SK-N-SH (cell line): ENCODE measurements at regions not wholly inside any gene's neighbourhood (a gene's known extent, or its start where the extent isn't known, plus 50 kb on each side); places are given as distances from the start of the nearest gene placed in this dataset.

Experiments used
- CTCF ChIA-PET: fragments of 300-600, 350-600 bp; formaldehyde crosslinking; extraction: SDS; loops from one replicate; lab custom pipeline; 2021; lab: Yijun Ruan, JAX
- POLR2A ChIA-PET: fragments of 350-600 bp; sonication (Branson Sonifier 250); formaldehyde crosslinking; extraction: SDS; loops from one replicate; lab custom pipeline; 2020; ENCODE audit warnings: antibody characterized with exemption, inconsistent platforms; lab: Yijun Ruan, JAX
- DNase-seq: peaks from one replicate; pipeline ENCODE4 v3.0.0; 2012
- H2AFZ ChIP-seq: fragments of 200-600 bp; sonication (generic); 2 replicates; pipeline ENCODE4 v1.8.1; 2016; ENCODE audit warnings: antibody characterized with exemption, mild to moderate bottlenecking, low read depth
- H3F3A ChIP-seq: fragments of 200-600 bp; sonication (generic); replicated peaks from 2 replicates; pipeline ENCODE3; 2016; ENCODE audit warnings: antibody characterized with exemption, mild to moderate bottlenecking; ENCODE audit not compliant: insufficient read depth
- H3K27ac ChIP-seq, 2 experiments: fragments of 200-500 bp in 1 of 2; fragments of 200-600 bp in 1 of 2; sonication (Bioruptor generic) in 1 of 2; sonication (generic), shearing (Covaris generic) in 1 of 2; 2 replicates each; pipeline versions ENCODE4 v1.5.1 to v1.6.1; 2014 to 2016; ENCODE audit warnings: low read depth in 2 of 2, inconsistent platforms in 1 of 2, low read length in 1 of 2, mild to moderate bottlenecking in 1 of 2, mixed read lengths in 1 of 2
- H3K27me3 ChIP-seq: fragments of 200-600 bp; sonication (generic), shearing (Covaris generic); 2 replicates; pipeline ENCODE4 v1.6.1; 2016; ENCODE audit warnings: mixed run types; ENCODE audit not compliant: insufficient read depth
- H3K36me3 ChIP-seq, 2 experiments: fragments of 200-500 bp in 1 of 2; fragments of 200-600 bp in 1 of 2; sonication (Bioruptor generic) in 1 of 2; sonication (generic) in 1 of 2; replicated peaks in 1 of 2; 2 replicates each; pipeline versions ENCODE3 to v1.5.1; 2014 to 2016; ENCODE audit warnings: low read length in 1 of 2, mild to moderate bottlenecking in 1 of 2; ENCODE audit not compliant: insufficient read depth in 2 of 2, control insufficient read depth in 1 of 2
- H3K4me1 ChIP-seq, 2 experiments: fragments of 200-500 bp in 1 of 2; fragments of 200-600 bp in 1 of 2; sonication (Bioruptor generic) in 1 of 2; sonication (generic), shearing (Covaris generic) in 1 of 2; 2 replicates each; pipeline versions ENCODE4 v1.5.1 to v1.6.1; 2014 to 2016; ENCODE audit warnings: low read depth in 1 of 2, low read length in 1 of 2, mixed run types in 1 of 2; ENCODE audit not compliant: insufficient read depth in 2 of 2, control insufficient read depth in 1 of 2
- H3K4me2 ChIP-seq: fragments of 200-600 bp; sonication (generic), shearing (Covaris generic); 2 replicates; pipeline ENCODE4 v1.6.1; 2017; ENCODE audit warnings: mixed run types
- H3K4me3 ChIP-seq, 2 experiments: fragments of 200-500 bp in 1 of 2; fragments of 200-600 bp in 1 of 2; sonication (Bioruptor generic) in 1 of 2; sonication (generic), shearing (Covaris generic) in 1 of 2; 2 replicates each; pipeline versions ENCODE4 v1.5.1 to v1.8.1; 2014 to 2016; ENCODE audit warnings: low read depth in 2 of 2, inconsistent platforms in 1 of 2, low read length in 1 of 2, mild to moderate bottlenecking in 1 of 2, mixed read lengths in 1 of 2, moderate library complexity in 1 of 2
- H3K79me2 ChIP-seq: fragments of 200-600 bp; sonication (generic); 2 replicates; pipeline ENCODE4 v1.8.1; 2017; ENCODE audit warnings: mild to moderate bottlenecking; ENCODE audit not compliant: insufficient read depth
- H3K9ac ChIP-seq: fragments of 200-600 bp; sonication (generic); 2 replicates; pipeline ENCODE4 v1.6.1; 2017; ENCODE audit warnings: mixed run types
- H3K9me2 ChIP-seq: fragments of 200-600 bp; sonication (generic); 2 replicates; pipeline ENCODE4 v1.6.1; 2017; ENCODE audit warnings: mixed run types
- H3K9me3 ChIP-seq: fragments of 200-600 bp; sonication (generic); 2 replicates; pipeline ENCODE4 v1.6.1; 2017; ENCODE audit warnings: mixed run types, mild to moderate bottlenecking, moderate library complexity
- H4K20me1 ChIP-seq: fragments of 200-600 bp; sonication (generic); 2 replicates; pipeline ENCODE4 v1.6.1; 2017; ENCODE audit warnings: mild to moderate bottlenecking, mixed run types; ENCODE audit not compliant: insufficient read depth
- CHD2 ChIP-seq: fragments of 150-350 bp; IDR thresholded peaks from 2 replicates; pipeline ENCODE4 v1.6.1; 2018; ENCODE audit warnings: low read length; ENCODE audit not compliant: partially characterized antibody
- ELF1 ChIP-seq: IDR thresholded peaks from 2 replicates; pipeline ENCODE4 v1.4.0; 2012
- EP300 ChIP-seq, 2 experiments: IDR thresholded peaks; 2 replicates each; pipeline versions ENCODE4 v1.4.0 to v1.6.1; 2012; ENCODE audit warnings: borderline replicate concordance in 1 of 2, low read depth in 1 of 2, low read length in 1 of 2
- FOSL2 ChIP-seq: IDR thresholded peaks from 2 replicates; pipeline ENCODE4 v1.4.0; 2012; ENCODE audit warnings: low read depth, mild to moderate bottlenecking, moderate library complexity, borderline replicate concordance
- GABPA ChIP-seq: IDR thresholded peaks from 2 replicates; pipeline ENCODE4 v1.4.0; 2012; ENCODE audit warnings: low read depth, mild to moderate bottlenecking
- MAX ChIP-seq: IDR thresholded peaks from 2 replicates; pipeline ENCODE4 v1.4.0; 2012; ENCODE audit warnings: low read depth
- MEF2A ChIP-seq: IDR thresholded peaks from 2 replicates; pipeline ENCODE4 v1.4.0; 2012; ENCODE audit warnings: low read depth, borderline replicate concordance
- PBX3 ChIP-seq: IDR thresholded peaks from 2 replicates; pipeline ENCODE4; 2012
- POLR2AphosphoS5 ChIP-seq: IDR thresholded peaks from 2 replicates; pipeline ENCODE4 v1.6.1; 2012; ENCODE audit warnings: low read depth, low read length
- RAD21 ChIP-seq: IDR thresholded peaks from 2 replicates; pipeline ENCODE4 v1.6.1; 2012; ENCODE audit warnings: mild to moderate bottlenecking, low read length
- REST ChIP-seq: IDR thresholded peaks from 2 replicates; pipeline ENCODE4 v1.6.1; 2012; ENCODE audit warnings: mild to moderate bottlenecking, low read depth, low read length, moderate library complexity
- RXRA ChIP-seq: IDR thresholded peaks from 2 replicates; pipeline ENCODE4 v1.4.0; 2012; ENCODE audit warnings: low read depth, mild to moderate bottlenecking, borderline replicate concordance
- SIN3A ChIP-seq: IDR thresholded peaks from 2 replicates; pipeline ENCODE4 v1.6.1; 2012; ENCODE audit warnings: low read depth, mild to moderate bottlenecking, low read length, moderate library complexity, borderline replicate concordance
- SMC3 ChIP-seq: IDR thresholded peaks from 2 replicates; pipeline ENCODE4 v1.6.1; 2012; ENCODE audit warnings: low read depth, low read length, improper control_type of control experiment
- TEAD4 ChIP-seq: IDR thresholded peaks from 2 replicates; pipeline ENCODE4 v1.4.0; 2012; ENCODE audit warnings: mild to moderate bottlenecking, borderline replicate concordance; ENCODE audit not compliant: insufficient read depth
- USF1 ChIP-seq: IDR thresholded peaks from 2 replicates; pipeline ENCODE4 v1.4.0; 2012; ENCODE audit warnings: low read depth, borderline replicate concordance
- ZBTB33 ChIP-seq: IDR thresholded peaks from 2 replicates; pipeline ENCODE4 v1.4.0; 2012; ENCODE audit warnings: low read depth, borderline replicate concordance
- WGBS: methylation state at CpG from one replicate; pipeline ENCODE4 v1.1.6; 2017; ENCODE audit warnings: low lambda C conversion rate; 5-methylcytosine and 5-hydroxymethylcytosine counted together

GRCh38 chr6:140205795-140206593, 831.5 kb upstream of the CITED2 start (continued):
- TF ChIP-seq USF1 (no peak), PBX3 (no peak)

GRCh38 chr6:140204154-140204553, 829.7 kb upstream of the CITED2 start:
- no peaks in the 10 kb centered on the region for H3K27me3 ChIP-seq
- no peaks in the 10 kb centered on the region for H3K9me3 ChIP-seq
- peaks cover 21% of the 10 kb centered on the region for H3F3A ChIP-seq
- H3K9me2 ChIP-seq, result no peaks in the 10 kb centered on the region
- no peak for DNase-seq
- no peaks in the 10 kb centered on the region for H3K36me3 ChIP-seq
- TF ChIP-seq GABPA (no peak), RXRA (no peak), FOSL2 (no peak), SMC3 (no peak), POLR2AphosphoS5 (no peak), TEAD4 (peak; percentile 2; the same call in 1 of the 2 replicates), EP300 (IDR thresholded peaks at IDR 0.05; ENCODE audit: borderline replicate concordance in 1 of 2, low read depth in 1 of 2, low read length in 1 of 2) (no peak)
- ChIA-PET CTCF (no interaction called here), POLR2A (no interaction called here)
- no peaks in the 10 kb centered on the region; a peak in 1 of 4 replicates for H3K4me1 ChIP-seq
- H3K79me2 ChIP-seq, result no peaks in the 10 kb centered on the region
- H3K4me2 ChIP-seq, result 0 out of 2 replicates have a peak overlapping the region, but pooled peaks have one; percentile 3
- H3K4me3 ChIP-seq, result no peak overlapping the region
- no peak overlapping the region for H2AFZ ChIP-seq
- peak overlapping the region; percentile 75; a peak in 3 of 4 replicates for H3K27ac ChIP-seq
- no peak overlapping the region; the same call in 1 of the 2 replicates for H3K9ac ChIP-seq
- no peaks in the 10 kb centered on the region for H4K20me1 ChIP-seq

- Histone ChIP-seq H3F3A (peaks cover 21% of the 10 kb centered on the region), H3K27me3 (no peaks in the 10 kb centered on the region), H3K36me3 (no peaks in the 10 kb centered on the region), H3K9ac (no peak overlapping the region; the same call in 1 of the 2 replicates), H3K79me2 (no peaks in the 10 kb centered on the region), H3K4me1 (no peaks in the 10 kb centered on the region; a peak in 1 of 4 replicates), H4K20me1 (no peaks in the 10 kb centered on the region), H3K4me3 (no peak overlapping the region), H3K9me3 (no peaks in the 10 kb centered on the region), H3K4me2 (peak overlapping the region; percentile 3; the same call in 1 of the 2 replicates), H3K27ac (peak overlapping the region; percentile 75 to 84), H2AFZ (peak overlapping the region; percentile 28; the same call in 1 of the 2 replicates), H3K9me2 (no peaks in the 10 kb centered on the region)
- ChIA-PET POLR2A (no interaction called here), CTCF (no interaction called here)
- DNase-seq, result no peak
- WGBS, result 33% methylated on average over 2 of the region's 2 CpGs
- TF ChIP-seq ZBTB33, result no peak
- peak; percentile 35 to 86; a peak in 3 of 4 replicates for TF ChIP-seq EP300 (IDR thresholded peaks at IDR 0.05; ENCODE audit: borderline replicate concordance in 1 of 2, low read depth in 1 of 2, low read length in 1 of 2)
- TF ChIP-seq SIN3A, result no peak
- TF ChIP-seq SMC3, result no peak
- TF ChIP-seq RAD21, result no peak
- TF ChIP-seq MAX, result no peak
- peak; percentile 83 for TF ChIP-seq MEF2A
- no peak for TF ChIP-seq ELF1
- TF ChIP-seq REST, result no peak
- TF ChIP-seq CHD2, result no peak
- TF ChIP-seq TEAD4, result peak; percentile 30; the same call in 1 of the 2 replicates
Observed at GRCh38 chr6:140203661-140204147, 829.3 kb upstream of the CITED2 start.
